ENCODE measurements at regions not wholly inside any gene's neighbourhood (a gene's known extent, or its start where the extent isn't known, plus 50 kb on each side); places are given as distances from the start of the nearest gene placed in this dataset.
"Not testable (repeated sequence)": the region's sequence is repeated elsewhere in the genome, so short reads cannot be mapped to it uniquely, and the experiment has no call there.

DNA sequence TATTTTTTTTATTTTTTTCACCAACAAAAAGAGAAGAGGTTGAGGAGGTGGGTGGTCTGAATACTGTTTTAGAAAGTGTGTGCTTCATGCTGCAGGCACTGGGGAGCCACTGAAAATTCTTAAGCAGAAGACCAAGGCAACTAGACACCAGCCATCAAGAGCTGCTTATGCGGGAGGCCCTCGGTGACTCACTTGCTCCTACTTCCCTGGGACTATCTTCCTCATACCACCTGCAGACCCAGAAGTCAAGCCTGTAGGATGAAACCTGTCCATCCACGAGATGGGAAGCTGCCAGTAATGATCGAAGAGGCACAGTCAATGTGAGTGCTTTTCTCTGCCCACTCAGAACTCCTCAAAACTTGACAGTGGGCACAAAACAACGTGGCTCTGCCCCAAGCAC lies 125.8 kb upstream of the SLC44A1 start:
- ATAC-seq: no peak
- no peaks in the 10 kb centered on the region for H3K27me3 ChIP-seq (ENCODE audit: control insufficient read depth in 2 of 2, insufficient read depth in 2 of 2, low read length in 2 of 2)
- H3K36me3 Mint-ChIP-seq: no peaks in the 10 kb centered on the region
- H3K4me1 ChIP-seq (ENCODE audit: control insufficient read depth in 2 of 2, insufficient read depth in 2 of 2, low read length in 2 of 2): peaks cover 7 to 37% of the 10 kb centered on the region in 2 donors
- H3K4me3 Mint-ChIP-seq: no peak overlapping the region
- ChIA-PET CTCF (no interaction called here), POLR2A (no interaction called here)
- intact Hi-C loops (cut with micrococcal nuclease): no loop called here
- no peak for DNase-seq
- no peak overlapping the region for H3K27ac Mint-ChIP-seq
- H3K4me1 Mint-ChIP-seq: peaks cover 24 to 56% (median 49%) of the 10 kb centered on the region in 7 donors
- H3K27ac ChIP-seq (ENCODE audit: low read depth, low read length): no peak overlapping the region
- H3K9me3 ChIP-seq (ENCODE audit: control insufficient read depth in 2 of 3, low read length in 3 of 3): no peaks in the 10 kb centered on the region
- peaks cover 0 to 7% (median 0%) of the 10 kb centered on the region in 5 donors for H3K27me3 Mint-ChIP-seq
- no peaks in the 10 kb centered on the region for H3K9me3 Mint-ChIP-seq
- H3K4me3 ChIP-seq (ENCODE audit: low read length): no peak overlapping the region
- no peaks in the 10 kb centered on the region for H3K36me3 ChIP-seq (ENCODE audit: control insufficient read depth in 2 of 3, insufficient read depth in 3 of 3, low read length in 3 of 3)

DNA sequence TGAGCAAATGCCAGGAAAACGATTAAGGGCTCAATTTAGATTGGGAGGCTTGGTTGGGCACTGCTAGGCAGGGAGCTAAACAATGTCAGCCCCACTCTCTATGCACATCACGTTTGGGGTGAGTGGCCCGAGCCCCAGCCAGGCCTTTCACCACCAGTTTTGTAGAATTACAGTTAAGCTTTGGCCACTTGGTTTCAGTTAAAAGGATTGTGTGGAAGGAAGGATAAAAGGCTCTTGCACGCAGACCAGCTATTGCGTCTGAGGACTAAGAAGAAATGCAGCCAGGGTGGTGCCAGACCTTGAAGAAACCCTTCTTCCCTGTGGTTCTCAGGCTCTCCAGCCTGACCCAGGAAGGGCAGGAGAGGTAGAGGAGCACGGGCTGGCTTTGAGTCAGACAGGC lies 125.3 kb upstream of the SLC44A1 start:
- CTCF ChIA-PET: no interaction called here
- H3K9me3 Mint-ChIP-seq: no peaks in the 10 kb centered on the region
- intact Hi-C loops (cut with micrococcal nuclease): no loop called here

DNA sequence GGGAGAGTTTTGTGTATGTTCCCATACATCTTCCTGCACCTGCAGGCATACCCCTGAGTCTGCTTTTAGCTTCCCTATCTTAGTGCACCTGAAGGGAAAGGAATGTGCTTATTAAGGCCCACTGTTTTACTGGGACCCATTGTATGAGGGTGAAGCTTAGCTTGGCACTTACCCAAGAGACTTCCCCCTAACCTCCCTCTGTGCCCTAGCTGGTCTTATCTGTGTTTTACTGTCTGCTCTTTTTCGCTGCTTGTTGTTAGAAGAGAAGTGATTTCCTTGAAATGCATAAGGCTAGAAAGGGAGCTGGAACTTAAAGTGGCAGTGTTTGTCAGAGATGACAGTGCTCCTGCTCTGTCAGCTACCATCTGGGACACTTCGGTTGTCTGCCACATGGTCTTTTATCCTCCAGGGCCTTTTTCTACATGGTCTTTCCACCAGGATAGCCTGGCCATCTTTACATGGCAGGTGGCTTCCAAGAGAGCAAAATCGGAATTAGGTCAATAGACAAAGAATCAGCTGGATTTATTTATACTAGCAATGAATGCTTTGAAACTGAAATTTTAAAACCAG lies 122.5 kb upstream of the SLC44A1 start:
- H3K4me3 ChIP-seq (ENCODE audit: low read length): no peak overlapping the region
- no peaks in the 10 kb centered on the region for H3K27me3 ChIP-seq (ENCODE audit: control insufficient read depth in 2 of 2, insufficient read depth in 2 of 2, low read length in 2 of 2)
- peaks cover 0 to 17% (median 0%) of the 10 kb centered on the region in 5 donors for H3K27me3 Mint-ChIP-seq
- H3K27ac Mint-ChIP-seq: peak overlapping the region in 1 of 9 donors; percentile 51
- ChIA-PET POLR2A (no interaction called here), CTCF (interaction anchor here (0.6 to 1.5 kb wide), 3 partner anchors 8 to 259 kb away, joined by 3 to 4 read pairs (median 3); no protein-coding TSS in a partner anchor)
- H3K9me3 ChIP-seq (ENCODE audit: control insufficient read depth in 2 of 3, low read length in 3 of 3): no peaks in the 10 kb centered on the region
- peak overlapping the region in 2 of 10 donors; percentile 16 to 33 for H3K4me3 Mint-ChIP-seq
- intact Hi-C loops (cut with micrococcal nuclease): loop anchor here in 1 of 2 donors (10.0 kb wide), 2 partner anchors 377 to 573 kb away; partner anchors contain the start of genes NIPSNAP3A and TMEM38B
- no peaks in the 10 kb centered on the region for H3K9me3 Mint-ChIP-seq
- H3K27ac ChIP-seq (ENCODE audit: low read depth, low read length): no peak overlapping the region
- H3K36me3 ChIP-seq (ENCODE audit: control insufficient read depth in 2 of 3, insufficient read depth in 3 of 3, low read length in 3 of 3): no peaks in the 10 kb centered on the region
- H3K4me1 ChIP-seq (ENCODE audit: control insufficient read depth in 2 of 2, insufficient read depth in 2 of 2, low read length in 2 of 2): peaks cover 10 to 23% of the 10 kb centered on the region in 2 donors
- H3K36me3 Mint-ChIP-seq: no peaks in the 10 kb centered on the region
- DNase-seq: no peak
- no peak for ATAC-seq
- peaks cover 7 to 42% (median 36%) of the 10 kb centered on the region in 7 donors for H3K4me1 Mint-ChIP-seq

More for the DNA sequence above, 125.3 kb upstream of the SLC44A1 start:
- H3K27ac ChIP-seq (ENCODE audit: low read depth, low read length): no peak overlapping the region
- ATAC-seq (no peak), DNase-seq (no peak)
- H3K36me3 ChIP-seq (ENCODE audit: control insufficient read depth in 2 of 3, insufficient read depth in 3 of 3, low read length in 3 of 3): no peaks in the 10 kb centered on the region
- no peak overlapping the region for H3K4me3 ChIP-seq (ENCODE audit: low read length)
- H3K4me3 Mint-ChIP-seq: no peak overlapping the region
- peaks cover 18 to 50% (median 43%) of the 10 kb centered on the region in 7 donors for H3K4me1 Mint-ChIP-seq
- no peaks in the 10 kb centered on the region for H3K9me3 ChIP-seq (ENCODE audit: control insufficient read depth in 2 of 3, low read length in 3 of 3)
- peaks cover 0 to 7% (median 0%) of the 10 kb centered on the region in 5 donors for H3K27me3 Mint-ChIP-seq
- no peak overlapping the region for H3K27ac Mint-ChIP-seq
- H3K4me1 ChIP-seq (ENCODE audit: control insufficient read depth in 2 of 2, insufficient read depth in 2 of 2, low read length in 2 of 2): peaks cover 7 to 32% of the 10 kb centered on the region in 2 donors
- POLR2A ChIA-PET: no interaction called here
- no peaks in the 10 kb centered on the region for H3K36me3 Mint-ChIP-seq
- H3K27me3 ChIP-seq (ENCODE audit: control insufficient read depth in 2 of 2, insufficient read depth in 2 of 2, low read length in 2 of 2): no peaks in the 10 kb centered on the region

DNA sequence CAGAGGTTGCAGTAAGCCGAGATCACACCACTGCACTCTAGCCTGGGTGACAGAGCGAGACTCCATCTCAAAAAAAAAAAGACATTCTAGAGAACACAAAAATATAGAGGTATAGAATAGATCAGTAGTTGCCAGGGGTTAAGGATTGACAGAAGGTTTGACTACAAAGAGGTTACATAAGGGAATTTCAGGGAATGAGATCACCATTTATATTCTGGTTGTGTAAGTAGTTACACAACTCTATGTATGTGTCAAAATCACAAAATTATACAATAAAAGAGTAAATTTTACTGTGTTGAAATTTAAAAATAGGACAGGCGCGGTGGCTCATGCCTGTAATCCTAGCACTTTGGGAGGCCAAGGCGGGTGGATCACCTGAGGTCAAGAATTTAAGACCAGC lies 119.9 kb upstream of the SLC44A1 start:
- H3K4me3 ChIP-seq (ENCODE audit: low read length); H3K36me3 ChIP-seq (ENCODE audit: control insufficient read depth in 2 of 3, insufficient read depth in 3 of 3, low read length in 3 of 3); H3K36me3 Mint-ChIP-seq; POLR2A ChIA-PET; CTCF ChIA-PET; H3K9me3 Mint-ChIP-seq; ATAC-seq; H3K4me3 Mint-ChIP-seq; H3K27me3 ChIP-seq (ENCODE audit: control insufficient read depth in 2 of 2, insufficient read depth in 2 of 2, low read length in 2 of 2); H3K27ac ChIP-seq (ENCODE audit: low read depth, low read length); H3K27ac Mint-ChIP-seq; DNase-seq; H3K9me3 ChIP-seq (ENCODE audit: control insufficient read depth in 2 of 3, low read length in 3 of 3): not testable (repeated sequence)
- intact Hi-C loops (cut with micrococcal nuclease): loop anchor here in 1 of 2 donors (10.0 kb wide), 2 partner anchors 380 to 570 kb away; partner anchors contain the start of genes NIPSNAP3A and TMEM38B
- H3K4me1 ChIP-seq (ENCODE audit: control insufficient read depth in 2 of 2, insufficient read depth in 2 of 2, low read length in 2 of 2): peaks cover 31 to 45% of the 10 kb centered on the region in 2 donors
- Mint-ChIP-seq H3K4me1 (peaks cover 33 to 66% (median 55%) of the 10 kb centered on the region in 7 donors), H3K27me3 (peaks cover 0 to 28% (median 0%) of the 10 kb centered on the region in 5 donors)

DNA sequence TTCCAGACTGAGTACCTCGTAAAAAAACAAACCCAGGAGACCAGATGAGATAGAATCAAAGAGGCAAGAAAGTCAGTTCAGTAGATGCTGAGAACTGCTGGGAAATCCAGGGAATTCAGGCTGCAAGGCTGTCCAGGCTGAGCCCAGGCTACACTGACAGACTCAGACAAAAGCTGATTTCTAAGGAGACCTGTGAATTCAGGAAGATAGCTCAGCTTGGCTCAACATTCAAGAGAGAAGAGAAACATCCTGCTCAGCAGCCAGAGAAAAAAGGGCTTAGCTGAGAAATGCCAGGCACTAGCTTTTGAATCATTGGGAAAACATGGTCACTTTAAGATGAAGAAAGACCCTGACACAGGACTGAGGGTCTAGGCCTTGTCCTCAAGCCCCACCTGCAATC lies 118.2 kb upstream of the SLC44A1 start:
- CTCF ChIA-PET: interaction anchor here (0.6 to 0.7 kb wide), 2 partner anchors 53 to 1032 kb away, joined by 3 read pairs; no protein-coding TSS in a partner anchor
- H3K4me1 ChIP-seq (ENCODE audit: control insufficient read depth in 2 of 2, insufficient read depth in 2 of 2, low read length in 2 of 2): peaks cover 31 to 58% of the 10 kb centered on the region in 2 donors
- H3K27ac Mint-ChIP-seq: peak overlapping the region in 5 of 9 donors; percentile 2 to 69 (median 39)

DNA sequence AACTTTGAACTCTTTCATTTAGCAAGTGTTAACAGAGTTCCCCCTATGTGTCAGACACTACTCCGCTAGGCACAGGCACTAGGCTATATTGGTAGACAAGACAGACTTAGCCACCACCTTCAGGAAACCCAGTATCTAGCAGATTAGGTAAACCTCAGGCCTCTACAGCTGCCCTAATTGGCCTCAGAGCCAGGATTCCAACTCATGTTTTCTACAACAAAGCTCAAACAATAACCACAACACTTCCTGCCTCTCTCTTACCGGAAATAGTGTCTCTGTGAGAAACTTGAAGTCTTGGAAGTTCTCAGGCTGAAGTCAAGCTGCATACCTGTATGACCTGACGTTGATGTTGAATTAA lies 116.6 kb upstream of the SLC44A1 start:
- Mint-ChIP-seq H3K4me3 (peak overlapping the region; percentile 35 to 84 (median 74)), H3K27me3 (peaks cover 0 to 35% (median 0%) of the 10 kb centered on the region in 5 donors), H3K27ac (peak overlapping the region; percentile 42 to 95 (median 78)), H3K9me3 (peaks cover 0 to 3% (median 0%) of the 10 kb centered on the region in 11 donors), H3K36me3 (no peaks in the 10 kb centered on the region), H3K4me1 (peaks cover 36 to 67% (median 63%) of the 10 kb centered on the region in 7 donors)
- intact Hi-C loops (cut with micrococcal nuclease): loop anchor here (1.0 to 10.0 kb wide), 14 partner anchors 13 to 1036 kb away; partner anchors contain the start of genes NIPSNAP3A (in 2 of the 2), SLC44A1 (in 2 of the 2), SMC2 (in 1 of the 2) and TMEM38B (in 1 of the 2)
- CTCF ChIA-PET: interaction anchor here (1.4 kb wide), 1 partner anchor 12 kb away, joined by 4 read pairs; no protein-coding TSS in a partner anchor
- POLR2A ChIA-PET: interaction anchor here (0.6 kb wide), 1 partner anchor 13 kb away, joined by 3 read pairs; no protein-coding TSS in a partner anchor
- Histone ChIP-seq H3K9me3 (ENCODE audit: control insufficient read depth in 2 of 3, low read length in 3 of 3) (no peaks in the 10 kb centered on the region), H3K27me3 (ENCODE audit: control insufficient read depth in 2 of 2, insufficient read depth in 2 of 2, low read length in 2 of 2) (no peaks in the 10 kb centered on the region), H3K27ac (ENCODE audit: low read depth, low read length) (no peak overlapping the region), H3K4me1 (ENCODE audit: control insufficient read depth in 2 of 2, insufficient read depth in 2 of 2, low read length in 2 of 2) (peaks cover 31 to 55% of the 10 kb centered on the region in 2 donors), H3K36me3 (ENCODE audit: control insufficient read depth in 2 of 3, insufficient read depth in 3 of 3, low read length in 3 of 3) (no peaks in the 10 kb centered on the region), H3K4me3 (ENCODE audit: low read length) (no peak overlapping the region)
- peak in 8 of 9 donors; percentile 41 to 92 (median 90) for DNase-seq
- peak; percentile 99 for ATAC-seq

More for the DNA sequence above, 118.2 kb upstream of the SLC44A1 start:
- intact Hi-C loops (cut with micrococcal nuclease): loop anchor here (2.0 to 10.0 kb wide), 5 partner anchors 74 to 1034 kb away; partner anchors contain the start of genes NIPSNAP3A (in 1 of the 2), SMC2 (in 1 of the 2) and TMEM38B (in 1 of the 2)
- H3K36me3 Mint-ChIP-seq: no peaks in the 10 kb centered on the region
- no peaks in the 10 kb centered on the region for H3K36me3 ChIP-seq (ENCODE audit: control insufficient read depth in 2 of 3, insufficient read depth in 3 of 3, low read length in 3 of 3)
- peaks cover 0 to 3% (median 0%) of the 10 kb centered on the region in 11 donors for H3K9me3 Mint-ChIP-seq
- DNase-seq (no peak), ATAC-seq (no peak)
- no peaks in the 10 kb centered on the region for H3K27me3 ChIP-seq (ENCODE audit: control insufficient read depth in 2 of 2, insufficient read depth in 2 of 2, low read length in 2 of 2)
- H3K4me3 ChIP-seq (ENCODE audit: low read length): no peak overlapping the region
- no peak overlapping the region for H3K27ac ChIP-seq (ENCODE audit: low read depth, low read length)
- POLR2A ChIA-PET: no interaction called here
- peaks cover 36 to 72% (median 62%) of the 10 kb centered on the region in 7 donors for H3K4me1 Mint-ChIP-seq
- H3K9me3 ChIP-seq (ENCODE audit: control insufficient read depth in 2 of 3, low read length in 3 of 3): no peaks in the 10 kb centered on the region
- peaks cover 0 to 31% (median 0%) of the 10 kb centered on the region in 5 donors for H3K27me3 Mint-ChIP-seq
- peak overlapping the region in 9 of 10 donors; percentile 16 to 78 (median 67) for H3K4me3 Mint-ChIP-seq

All from naive thymus-derived CD4-positive, alpha-beta T cell (primary cell).